Uterus (tissue), 2 donors: ENCODE measurements at regions not wholly inside any gene's neighbourhood (a gene's known extent, or its start where the extent isn't known, plus 50 kb on each side); places are given as distances from the start of the nearest gene placed in this dataset.

Experiments used
- POLR2A ChIP-seq, 2 donors: fragments of 450-650 bp; IDR thresholded peaks; one replicate each; pipeline ENCODE4 v1.6.1; 2016; ENCODE audit warnings: antibody characterized with exemption in 2 of 2, mild to moderate bottlenecking in 1 of 2, moderate library complexity in 1 of 2
- TF ChIP-seq, protein P1 (sequence below), 4 experiments: fragments of 200-600 bp in 2 of 4; fragments of 450-650 bp in 2 of 4; sonication (generic) in 2 of 4; IDR thresholded peaks; one replicate each; pipeline ENCODE4 v1.5.1; 2016 to 2019; ENCODE audit warnings: antibody characterized with exemption in 4 of 4, mild to moderate bottlenecking in 2 of 4, moderate library complexity in 1 of 4

DNA sequence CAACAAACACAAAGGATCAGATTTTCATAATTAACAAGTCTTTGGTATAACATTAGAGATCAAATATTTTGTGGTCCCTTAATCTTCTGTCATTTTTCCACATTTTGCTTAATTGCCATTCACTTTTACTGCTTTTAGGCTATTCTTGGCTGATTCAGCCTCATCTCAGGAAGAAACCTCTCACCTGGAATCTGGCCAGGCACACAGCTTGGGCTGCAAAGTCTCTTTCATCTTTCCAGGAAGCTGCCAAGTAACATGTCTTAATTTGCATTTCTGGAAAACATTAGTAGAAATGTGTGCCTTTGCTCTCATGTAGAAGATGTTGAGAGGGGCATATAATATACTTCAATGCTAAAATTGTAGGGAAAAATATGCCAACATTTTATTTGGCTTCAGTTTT, 174.2 kb upstream of the STEAP4 start:
- TF ChIP-seq POLR2A (IDR thresholded peaks at IDR 0.05): no peak
- TF ChIP-seq, protein P1, sequence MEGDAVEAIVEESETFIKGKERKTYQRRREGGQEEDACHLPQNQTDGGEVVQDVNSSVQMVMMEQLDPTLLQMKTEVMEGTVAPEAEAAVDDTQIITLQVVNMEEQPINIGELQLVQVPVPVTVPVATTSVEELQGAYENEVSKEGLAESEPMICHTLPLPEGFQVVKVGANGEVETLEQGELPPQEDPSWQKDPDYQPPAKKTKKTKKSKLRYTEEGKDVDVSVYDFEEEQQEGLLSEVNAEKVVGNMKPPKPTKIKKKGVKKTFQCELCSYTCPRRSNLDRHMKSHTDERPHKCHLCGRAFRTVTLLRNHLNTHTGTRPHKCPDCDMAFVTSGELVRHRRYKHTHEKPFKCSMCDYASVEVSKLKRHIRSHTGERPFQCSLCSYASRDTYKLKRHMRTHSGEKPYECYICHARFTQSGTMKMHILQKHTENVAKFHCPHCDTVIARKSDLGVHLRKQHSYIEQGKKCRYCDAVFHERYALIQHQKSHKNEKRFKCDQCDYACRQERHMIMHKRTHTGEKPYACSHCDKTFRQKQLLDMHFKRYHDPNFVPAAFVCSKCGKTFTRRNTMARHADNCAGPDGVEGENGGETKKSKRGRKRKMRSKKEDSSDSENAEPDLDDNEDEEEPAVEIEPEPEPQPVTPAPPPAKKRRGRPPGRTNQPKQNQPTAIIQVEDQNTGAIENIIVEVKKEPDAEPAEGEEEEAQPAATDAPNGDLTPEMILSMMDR (IDR thresholded peaks at IDR 0.05): no peak
